ENCODE measurements at regions not wholly inside any gene's neighbourhood (a gene's known extent, or its start where the extent isn't known, plus 50 kb on each side); places are given as distances from the start of the nearest gene placed in this dataset.

DNA sequence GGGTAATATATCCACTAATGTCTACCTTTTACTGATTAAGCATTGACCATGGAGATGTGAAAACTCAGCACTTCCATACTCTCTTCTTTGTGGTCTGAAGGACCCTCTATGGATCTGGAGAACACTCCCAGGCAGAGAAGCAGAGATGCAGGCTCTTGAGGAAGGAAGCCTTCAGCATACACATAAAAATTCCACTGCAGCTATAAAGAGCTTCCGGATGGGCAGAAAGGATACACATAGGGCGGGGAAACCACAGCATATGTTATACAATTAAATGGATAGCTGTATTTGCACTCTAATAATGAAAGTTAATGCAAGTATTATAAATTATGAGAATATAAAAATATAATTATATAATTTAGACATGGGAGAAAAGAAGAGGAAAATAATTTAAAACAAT lies 1258.2 kb upstream of the ALCAM start:
- no peak for TF ChIP-seq POLR2A (IDR thresholded peaks at IDR 0.05)
- no peak for TF ChIP-seq POLR2AphosphoS5 (IDR thresholded peaks at IDR 0.05)
- TF ChIP-seq CTCF (IDR thresholded peaks at IDR 0.05), result no peak
- no peak for TF ChIP-seq EP300 (IDR thresholded peaks at IDR 0.05)

GRCh38 chr3:104126463-104126862 lies 1240.2 kb upstream of the ALCAM start:
- Histone ChIP-seq H3K27ac (no peak overlapping the region), H3K36me3 (no peaks in the 10 kb centered on the region), H3K4me3 (no peak overlapping the region), H3K4me1 (no peaks in the 10 kb centered on the region), H3K9me3 (no peaks in the 10 kb centered on the region), H3K27me3 (no peaks in the 10 kb centered on the region)
- no peak for DNase-seq
- WGBS, 2 donors, result 90 to 93% methylated on average over 4 of the region's 4 CpGs
- TF ChIP-seq CTCF (IDR thresholded peaks at IDR 0.05) (no peak), POLR2A (IDR thresholded peaks at IDR 0.05) (no peak), EP300 (IDR thresholded peaks at IDR 0.05) (no peak), POLR2AphosphoS5 (IDR thresholded peaks at IDR 0.05) (no peak)
- intact Hi-C loops (cut with DNase I), result no loop called here

More for the DNA sequence above, 1258.2 kb upstream of the ALCAM start:
- 24 to 45% methylated on average over 2 of the region's 2 CpGs for WGBS, 2 donors
- no peak for DNase-seq
- Histone ChIP-seq H3K27me3 (no peaks in the 10 kb centered on the region), H3K27ac (no peak overlapping the region), H3K36me3 (no peaks in the 10 kb centered on the region), H3K9me3 (no peaks in the 10 kb centered on the region), H3K4me3 (no peak overlapping the region), H3K4me1 (no peaks in the 10 kb centered on the region)
- intact Hi-C loops (cut with DNase I), result no loop called here

DNA sequence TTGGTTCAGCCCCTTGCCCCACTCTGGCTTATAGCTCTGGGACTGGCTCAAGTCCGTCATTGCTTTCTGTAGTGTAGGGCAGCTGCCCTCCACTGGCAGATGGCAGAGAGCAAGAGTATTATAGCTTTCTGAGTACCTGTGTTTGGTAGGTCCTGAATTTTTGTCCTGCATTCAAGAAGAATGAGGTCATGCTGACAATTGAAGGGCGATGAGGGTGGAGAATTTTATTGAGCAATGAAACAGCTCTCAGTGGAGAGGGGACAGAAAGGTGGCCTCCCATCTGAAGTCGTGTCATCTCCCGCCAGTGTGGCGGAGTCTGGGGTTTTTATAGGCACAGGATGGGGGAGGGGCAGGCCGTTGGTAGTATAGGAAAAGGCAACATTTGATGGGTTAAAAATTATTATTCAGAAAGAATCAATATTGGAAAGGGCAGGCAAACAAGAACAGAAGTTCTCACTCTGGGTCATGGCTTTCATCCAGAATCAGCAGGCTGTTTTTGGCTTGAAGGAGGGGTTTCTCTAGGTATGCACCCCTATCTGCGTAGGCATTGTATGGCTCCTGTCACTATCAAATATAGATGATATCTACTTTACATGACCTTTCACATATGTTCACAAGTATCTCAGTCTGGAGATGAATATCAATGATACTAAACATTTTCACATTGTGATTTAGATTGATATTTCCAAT lies 1239.7 kb upstream of the ALCAM start:
- no peak for DNase-seq
- H3K27me3 ChIP-seq, result no peaks in the 10 kb centered on the region
- WGBS, 2 donors, result 66 to 85% methylated on average over 7 of the region's 7 CpGs
- H3K4me3 ChIP-seq, result no peak overlapping the region
- H3K4me1 ChIP-seq, result no peaks in the 10 kb centered on the region
- intact Hi-C loops (cut with DNase I), result no loop called here
- no peak overlapping the region for H3K27ac ChIP-seq
- no peaks in the 10 kb centered on the region for H3K36me3 ChIP-seq
- TF ChIP-seq POLR2A (IDR thresholded peaks at IDR 0.05) (no peak), POLR2AphosphoS5 (IDR thresholded peaks at IDR 0.05) (no peak), EP300 (IDR thresholded peaks at IDR 0.05) (no peak), CTCF (IDR thresholded peaks at IDR 0.05) (no peak)
- H3K9me3 ChIP-seq, result no peaks in the 10 kb centered on the region

DNA sequence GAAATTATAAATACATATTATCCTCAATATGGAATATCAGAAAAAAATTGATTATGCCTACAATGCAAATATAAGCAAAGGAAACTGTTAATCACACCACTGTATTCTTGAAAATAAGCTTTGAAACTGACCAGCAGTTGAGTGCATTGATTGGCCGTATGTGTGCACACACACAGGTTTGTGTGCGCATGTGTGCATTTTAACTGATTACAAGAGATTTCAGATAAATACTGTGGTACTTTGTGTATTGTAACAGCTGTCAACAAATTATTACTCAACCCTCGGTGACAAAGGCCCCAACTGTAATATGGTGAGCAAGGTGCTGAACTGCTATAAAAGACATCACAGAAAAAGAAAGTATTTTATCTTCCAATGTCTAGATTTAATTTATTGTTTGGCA lies 1238.9 kb upstream of the ALCAM start:
- Histone ChIP-seq H3K4me1 (no peaks in the 10 kb centered on the region), H3K27me3 (no peaks in the 10 kb centered on the region), H3K4me3 (no peak overlapping the region), H3K36me3 (no peaks in the 10 kb centered on the region), H3K9me3 (no peaks in the 10 kb centered on the region), H3K27ac (no peak overlapping the region)
- DNase-seq, result no peak
- intact Hi-C loops (cut with DNase I), result no loop called here
- 85 to 91% methylated on average over 3 of the region's 3 CpGs for WGBS, 2 donors
- TF ChIP-seq CTCF (IDR thresholded peaks at IDR 0.05), result no peak
- no peak for TF ChIP-seq EP300 (IDR thresholded peaks at IDR 0.05)

Measured in sigmoid colon (tissue), 6 donors.